AG04449 (cell line): ENCODE measurements at regions not wholly inside any gene's neighbourhood (a gene's known extent, or its start where the extent isn't known, plus 50 kb on each side); places are given as distances from the start of the nearest gene placed in this dataset.

Experiments used
- CTCF ChIA-PET: fragments of 350-600 bp; formaldehyde crosslinking; extraction: SDS; loops from one replicate; lab custom pipeline; 2021; ENCODE audit warnings: antibody characterized with exemption; lab: Yijun Ruan, JAX
- POLR2A ChIA-PET: fragments of 400-600, 350-600 bp; formaldehyde crosslinking; extraction: SDS; loops from one replicate; lab custom pipeline; 2020; ENCODE audit warnings: antibody characterized with exemption, inconsistent platforms; lab: Yijun Ruan, JAX
- DNase-seq: peaks from one replicate; pipeline ENCODE4 v3.0.0-alpha.2; 2010; ENCODE audit warnings: low read depth, low spot score
- H3K4me3 ChIP-seq: 2 replicates; pipeline ENCODE4 v1.5.1; 2011; ENCODE audit warnings: low read depth, mild to moderate bottlenecking, control low read depth, low read length
- CTCF ChIP-seq: IDR thresholded peaks from one replicate; pipeline ENCODE4 v1.5.1; 2011; ENCODE audit warnings: mild to moderate bottlenecking, moderate library complexity, low read length, control low read depth, inconsistent platforms; ENCODE audit not compliant: insufficient read depth; ENCODE audit errors: missing control alignments

- no peak for DNase-seq
- ChIA-PET CTCF (interaction anchor here (1.6 kb wide), 1 partner anchor 57 kb away, joined by 4 read pairs; no protein-coding TSS in a partner anchor), POLR2A (no interaction called here)
- H3K4me3 ChIP-seq = no peak overlapping the region
- TF ChIP-seq CTCF = no peak
These were observed 64.5 kb upstream of the LDLRAD3 start for GRCh38 chr11:35879361-35879760.

GRCh38 chr11:35886759-35887158, 57.1 kb upstream of the LDLRAD3 start:
- DNase-seq = no peak
- POLR2A ChIA-PET = no interaction called here
- no peak overlapping the region for H3K4me3 ChIP-seq
- TF ChIP-seq CTCF = no peak
- CTCF ChIA-PET = interaction anchor here (1.5 kb wide), 1 partner anchor 65 kb away, joined by 4 read pairs; no protein-coding TSS in a partner anchor

GRCh38 chr11:35887737-35888136, 56.1 kb upstream of the LDLRAD3 start:
- H3K4me3 ChIP-seq = no peak overlapping the region
- no peak for DNase-seq
- POLR2A ChIA-PET = no interaction called here
- CTCF ChIA-PET = interaction anchor here (1.5 kb wide), 1 partner anchor 66 kb away, joined by 4 read pairs; no protein-coding TSS in a partner anchor
- no peak for TF ChIP-seq CTCF

GRCh38 chr11:35888961-35889360, 54.9 kb upstream of the LDLRAD3 start:
- CTCF ChIA-PET = interaction anchor here (0.6 to 0.9 kb wide), 2 partner anchors 12 to 67 kb away, joined by 3 read pairs; no protein-coding TSS in a partner anchor
- POLR2A ChIA-PET = no interaction called here

GRCh38 chr11:35891096-35891495, 52.8 kb upstream of the LDLRAD3 start:
- no peak for TF ChIP-seq CTCF
- no peak overlapping the region for H3K4me3 ChIP-seq
- DNase-seq = no peak
- ChIA-PET POLR2A (no interaction called here), CTCF (no interaction called here)

More at GRCh38 chr11:35888961-35889360, 54.9 kb upstream of the LDLRAD3 start:
- H3K4me3 ChIP-seq = no peak overlapping the region
- TF ChIP-seq CTCF = no peak
- no peak for DNase-seq

GRCh38 chr11:35892166-35892565, 51.7 kb upstream of the LDLRAD3 start:
- TF ChIP-seq CTCF = no peak
- H3K4me3 ChIP-seq = no peak overlapping the region
- POLR2A ChIA-PET = no interaction called here
- no peak for DNase-seq
- CTCF ChIA-PET = no interaction called here
